ENCODE measurements at regions not wholly inside any gene's neighbourhood (a gene's known extent, or its start where the extent isn't known, plus 50 kb on each side); places are given as distances from the start of the nearest gene placed in this dataset.

GRCh38 chr12:67786086-67786485 is 137.5 kb downstream of the DYRK2 start:
- no peak for TF ChIP-seq CTCF (IDR thresholded peaks at IDR 0.05)
- no peak for TF ChIP-seq ZFX (IDR thresholded peaks at IDR 0.05; ENCODE audit: borderline replicate concordance)

Data from 22Rv1 (cell line).